OCI-LY1 (cell line): ENCODE measurements at regions not wholly inside any gene's neighbourhood (a gene's known extent, or its start where the extent isn't known, plus 50 kb on each side); places are given as distances from the start of the nearest gene placed in this dataset.

ENCODE experiments used
- H2AFZ ChIP-seq: fragments of 200-600 bp; sonication (generic), shearing (Covaris generic); 2 replicates; pipeline ENCODE4 v1.6.0; 2014; ENCODE audit warnings: antibody characterized with exemption, mild to moderate bottlenecking, low read length
- H3F3A ChIP-seq: fragments of 200-600 bp; sonication (generic), shearing (Covaris generic); 2 replicates; pipeline ENCODE4 v1.6.0; 2014; ENCODE audit warnings: mild to moderate bottlenecking, antibody characterized with exemption, low read length, moderate library complexity; ENCODE audit not compliant: insufficient read depth
- H3K27ac ChIP-seq: fragments of 200-600 bp; sonication (generic); 2 replicates; pipeline ENCODE4 v1.5.1; 2014; ENCODE audit warnings: low read length, mixed run types, mild to moderate bottlenecking, low read depth; ENCODE audit not compliant: poor library complexity, severe bottlenecking
- H3K27me3 ChIP-seq: fragments of 200-600 bp; sonication (generic); 2 replicates; pipeline ENCODE4 v1.6.0; 2014; ENCODE audit warnings: antibody characterized with exemption, mild to moderate bottlenecking, low read length, moderate library complexity; ENCODE audit not compliant: insufficient read depth
- H3K36me3 ChIP-seq: fragments of 200-600 bp; sonication (generic); 2 replicates; pipeline ENCODE4 v1.6.1; 2014; ENCODE audit warnings: mild to moderate bottlenecking, antibody characterized with exemption, low read length, moderate library complexity, mixed read lengths; ENCODE audit not compliant: insufficient read depth
- H3K4me1 ChIP-seq: fragments of 200-600 bp; sonication (generic); 2 replicates; pipeline ENCODE4 v1.5.1; 2014; ENCODE audit warnings: mild to moderate bottlenecking, low read length, moderate library complexity; ENCODE audit not compliant: insufficient read depth, severe bottlenecking
- H3K4me2 ChIP-seq: fragments of 200-600 bp; sonication (generic), shearing (Covaris generic); 2 replicates; pipeline ENCODE4 v1.6.1; 2014; ENCODE audit warnings: low read length
- H3K4me3 ChIP-seq: fragments of 200-600 bp; sonication (generic); 2 replicates; pipeline ENCODE4 v1.5.1; 2014; ENCODE audit warnings: low read length, low read depth, mild to moderate bottlenecking, mixed read lengths; ENCODE audit not compliant: poor library complexity, severe bottlenecking
- H3K79me2 ChIP-seq: fragments of 200-600 bp; shearing (Covaris generic); 2 replicates; pipeline ENCODE4 v1.6.1; 2016; ENCODE audit warnings: mixed run types, low read length, mixed read lengths; ENCODE audit not compliant: insufficient read depth
- H3K9ac ChIP-seq: fragments of 200-600 bp; sonication (generic), shearing (Covaris generic); 2 replicates; pipeline ENCODE4 v1.6.1; 2014; ENCODE audit warnings: mild to moderate bottlenecking, low read length, mixed read lengths
- H3K9me2 ChIP-seq: fragments of 200-600 bp; sonication (generic), shearing (Covaris generic); 2 replicates; pipeline ENCODE4 v1.6.1; 2014; ENCODE audit warnings: low read depth, mild to moderate bottlenecking, low read length, mixed read lengths
- H3K9me3 ChIP-seq: fragments of 200-600 bp; shearing (Covaris generic); 2 replicates; pipeline ENCODE4 v1.6.1; 2014; ENCODE audit warnings: low read length, mixed read lengths
- H4K20me1 ChIP-seq: fragments of 200-600 bp; sonication (generic), shearing (Covaris generic); 2 replicates; pipeline ENCODE4 v1.6.0; 2016; ENCODE audit warnings: mild to moderate bottlenecking, low read length; ENCODE audit not compliant: insufficient read depth
- CTCF ChIP-seq: fragments of 200-600 bp; sonication (generic), shearing (Covaris generic); IDR thresholded peaks from 2 replicates; pipeline ENCODE4 v1.5.1; 2017; ENCODE audit warnings: mild to moderate bottlenecking, antibody characterized with exemption, low read length, moderate library complexity, mixed read lengths
- EZH2 ChIP-seq: fragments of 200-600 bp; sonication (generic), shearing (Covaris generic); IDR thresholded peaks from 2 replicates; pipeline ENCODE4 v1.8.0; 2017; ENCODE audit warnings: borderline replicate concordance, mixed run types, mild to moderate bottlenecking, antibody characterized with exemption, low read length, moderate library complexity, mixed read lengths

GRCh38 chr10:131728286-131729228 lies 172.3 kb upstream of the PPP2R2D start:
- Histone ChIP-seq H3K9me3 (no peaks in the 10 kb centered on the region), H3K79me2 (no peaks in the 10 kb centered on the region), H3K4me2 (no peak overlapping the region), H3K27ac (no peak overlapping the region), H3K27me3 (no peaks in the 10 kb centered on the region), H2AFZ (no peak overlapping the region), H3K9me2 (no peaks in the 10 kb centered on the region), H3K4me1 (no peaks in the 10 kb centered on the region), H3F3A (no peaks in the 10 kb centered on the region), H3K36me3 (no peaks in the 10 kb centered on the region), H3K9ac (no peak overlapping the region), H4K20me1 (no peaks in the 10 kb centered on the region), H3K4me3 (no peak overlapping the region)
- TF ChIP-seq CTCF (no peak), EZH2 (no peak)

- no peak overlapping the region for H2AFZ ChIP-seq
- H3F3A ChIP-seq, result no peaks in the 10 kb centered on the region
- H3K36me3 ChIP-seq, result no peaks in the 10 kb centered on the region
- H3K4me3 ChIP-seq, result no peak overlapping the region
- no peaks in the 10 kb centered on the region for H3K9me2 ChIP-seq
- H3K4me1 ChIP-seq, result no peaks in the 10 kb centered on the region
- H3K9me3 ChIP-seq, result no peaks in the 10 kb centered on the region
- H3K9ac ChIP-seq, result no peak overlapping the region
- no peaks in the 10 kb centered on the region for H3K27me3 ChIP-seq
- H3K79me2 ChIP-seq, result no peaks in the 10 kb centered on the region
- no peak for TF ChIP-seq EZH2
- no peak overlapping the region for H3K27ac ChIP-seq
- H4K20me1 ChIP-seq, result no peaks in the 10 kb centered on the region
- H3K4me2 ChIP-seq, result no peak overlapping the region
These were observed 171.4 kb upstream of the PPP2R2D start for GRCh38 chr10:131729361-131729760.

GRCh38 chr10:131729938-131730660 lies 170.7 kb upstream of the PPP2R2D start:
- H3K4me3 ChIP-seq, result no peak overlapping the region
- H3K27ac ChIP-seq, result no peak overlapping the region
- H3F3A ChIP-seq, result no peaks in the 10 kb centered on the region
- H3K79me2 ChIP-seq, result no peaks in the 10 kb centered on the region
- H3K4me2 ChIP-seq, result no peak overlapping the region
- H3K36me3 ChIP-seq, result no peaks in the 10 kb centered on the region
- H3K9ac ChIP-seq, result no peak overlapping the region
- no peak for TF ChIP-seq EZH2
- no peak for TF ChIP-seq CTCF
- no peaks in the 10 kb centered on the region for H4K20me1 ChIP-seq
- H3K27me3 ChIP-seq, result no peaks in the 10 kb centered on the region
- H3K4me1 ChIP-seq, result no peaks in the 10 kb centered on the region
- no peaks in the 10 kb centered on the region for H3K9me2 ChIP-seq
- H3K9me3 ChIP-seq, result no peaks in the 10 kb centered on the region
- H2AFZ ChIP-seq, result no peak overlapping the region
